ENCODE measurements at regions not wholly inside any gene's neighbourhood (a gene's known extent, or its start where the extent isn't known, plus 50 kb on each side); places are given as distances from the start of the nearest gene placed in this dataset.
"Not testable (repeated sequence)": the region's sequence is repeated elsewhere in the genome, so short reads cannot be mapped to it uniquely, and the experiment has no call there.

- no peak for DNase-seq (ENCODE audit: low read depth, low spot score)
These were observed 195.8 kb upstream of the MKLN1 start for GRCh38 chr7:131131746-131132431.

GRCh38 chr7:131139462-131139861 is 188.2 kb upstream of the MKLN1 start:
- no peak for DNase-seq (ENCODE audit: low read depth, low spot score)

- no peak for DNase-seq (ENCODE audit: low read depth, low spot score)
These were observed 186.2 kb upstream of the MKLN1 start for GRCh38 chr7:131141443-131141967.

GRCh38 chr7:131143869-131144268 is 183.8 kb upstream of the MKLN1 start:
- DNase-seq (ENCODE audit: low read depth, low spot score), result no peak

GRCh38 chr7:131145026-131145425 is 182.7 kb upstream of the MKLN1 start:
- DNase-seq (ENCODE audit: low read depth, low spot score), result no peak

GRCh38 chr7:131145770-131146169 is 181.9 kb upstream of the MKLN1 start:
- no peak for DNase-seq (ENCODE audit: low read depth, low spot score)

- DNase-seq (ENCODE audit: low read depth, low spot score), result no peak
These were observed 180.1 kb upstream of the MKLN1 start for GRCh38 chr7:131147604-131148003.

GRCh38 chr7:131148258-131148657 is 179.4 kb upstream of the MKLN1 start:
- DNase-seq (ENCODE audit: low read depth, low spot score), result no peak

- DNase-seq (ENCODE audit: low read depth, low spot score), result no peak
These were observed 178.8 kb upstream of the MKLN1 start for GRCh38 chr7:131148708-131149428.

GRCh38 chr7:131149429-131149773 is 178.3 kb upstream of the MKLN1 start:
- no peak for DNase-seq (ENCODE audit: low read depth, low spot score)

- no peak for DNase-seq (ENCODE audit: low read depth, low spot score)
These were observed 177.8 kb upstream of the MKLN1 start for GRCh38 chr7:131149840-131150239.

- no peak for DNase-seq (ENCODE audit: low read depth, low spot score)
These were observed 176.6 kb upstream of the MKLN1 start for GRCh38 chr7:131151034-131151433.

GRCh38 chr7:131152766-131153165 is 174.9 kb upstream of the MKLN1 start:
- DNase-seq (ENCODE audit: low read depth, low spot score), result no peak

GRCh38 chr7:131154380-131154779 is 173.3 kb upstream of the MKLN1 start:
- no peak for DNase-seq (ENCODE audit: low read depth, low spot score)

GRCh38 chr7:131157530-131158243 is 170.0 kb upstream of the MKLN1 start:
- no peak for DNase-seq (ENCODE audit: low read depth, low spot score)

- DNase-seq (ENCODE audit: low read depth, low spot score), result not testable (repeated sequence)
These were observed 169.4 kb upstream of the MKLN1 start for GRCh38 chr7:131158244-131158636.

GRCh38 chr7:131159961-131160361 is 167.7 kb upstream of the MKLN1 start:
- no peak for DNase-seq (ENCODE audit: low read depth, low spot score)

GRCh38 chr7:131161103-131161502 is 166.6 kb upstream of the MKLN1 start:
- DNase-seq (ENCODE audit: low read depth, low spot score), result no peak

GRCh38 chr7:131164025-131164925 is 163.4 kb upstream of the MKLN1 start:
- DNase-seq (ENCODE audit: low read depth, low spot score), result no peak

GRCh38 chr7:131166066-131166465 is 161.6 kb upstream of the MKLN1 start:
- no peak for DNase-seq (ENCODE audit: low read depth, low spot score)

GRCh38 chr7:131170440-131171271 is 157.0 kb upstream of the MKLN1 start:
- no peak for DNase-seq (ENCODE audit: low read depth, low spot score)

Data from ELF-1 (cell line).